GDM1 (cell line): ENCODE measurements at regions not wholly inside any gene's neighbourhood (a gene's known extent, or its start where the extent isn't known, plus 50 kb on each side); places are given as distances from the start of the nearest gene placed in this dataset.

Source experiments
- DNase-seq: peaks from one replicate; lab custom pipeline; 2025; lab: John Stamatoyannopoulos, UW

DNA sequence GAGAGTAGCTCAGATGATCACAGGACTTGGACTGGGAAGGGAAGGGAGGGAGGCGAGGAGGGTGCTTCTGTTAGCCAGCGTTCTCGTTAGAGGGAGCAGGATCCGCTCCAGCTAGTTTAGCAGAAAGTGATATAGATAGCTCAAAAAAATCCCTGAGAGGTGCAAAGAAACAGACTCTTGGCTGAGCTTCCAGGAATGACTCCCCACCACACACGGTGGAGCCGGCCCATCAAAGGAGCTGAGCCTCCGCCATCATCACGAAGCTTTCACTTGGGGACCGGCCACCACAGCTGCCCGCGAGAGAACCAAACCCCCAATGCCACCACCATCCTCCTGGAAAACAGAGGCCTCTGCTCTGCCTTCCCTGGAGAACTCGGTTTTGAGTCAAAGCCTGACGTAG, 124.6 kb upstream of the BCL2L14 start:
- DNase-seq, result no peak

GRCh38 chr12:11947213-11947612, 123.5 kb upstream of the BCL2L14 start:
- no peak for DNase-seq

- DNase-seq, result no peak
These were observed 120.9 kb upstream of the BCL2L14 start for GRCh38 chr12:11949738-11950411.

- no peak for DNase-seq
These were observed 119.5 kb upstream of the BCL2L14 start for GRCh38 chr12:11951209-11951608.

GRCh38 chr12:11953523-11953922, 117.2 kb upstream of the BCL2L14 start:
- no peak for DNase-seq

DNA sequence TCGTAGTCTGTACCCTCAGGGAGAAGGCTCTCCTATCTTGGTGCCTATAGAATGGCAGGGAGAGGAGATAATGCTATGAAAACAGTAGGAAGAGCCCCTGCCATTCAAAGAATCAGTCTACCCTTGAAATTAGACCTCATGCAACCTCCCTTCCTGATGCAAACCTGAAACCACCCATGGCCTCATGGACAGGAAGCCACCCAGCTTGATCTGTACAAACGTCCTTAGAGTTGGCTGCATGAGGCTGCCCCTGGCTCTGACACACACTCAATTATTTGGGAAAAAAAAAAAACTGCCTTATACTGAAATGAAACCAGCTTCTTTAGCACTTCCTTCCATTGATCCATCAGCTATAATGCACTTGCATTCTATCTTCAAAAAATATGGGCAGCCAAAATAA, 116.6 kb upstream of the BCL2L14 start:
- no peak for DNase-seq

DNA sequence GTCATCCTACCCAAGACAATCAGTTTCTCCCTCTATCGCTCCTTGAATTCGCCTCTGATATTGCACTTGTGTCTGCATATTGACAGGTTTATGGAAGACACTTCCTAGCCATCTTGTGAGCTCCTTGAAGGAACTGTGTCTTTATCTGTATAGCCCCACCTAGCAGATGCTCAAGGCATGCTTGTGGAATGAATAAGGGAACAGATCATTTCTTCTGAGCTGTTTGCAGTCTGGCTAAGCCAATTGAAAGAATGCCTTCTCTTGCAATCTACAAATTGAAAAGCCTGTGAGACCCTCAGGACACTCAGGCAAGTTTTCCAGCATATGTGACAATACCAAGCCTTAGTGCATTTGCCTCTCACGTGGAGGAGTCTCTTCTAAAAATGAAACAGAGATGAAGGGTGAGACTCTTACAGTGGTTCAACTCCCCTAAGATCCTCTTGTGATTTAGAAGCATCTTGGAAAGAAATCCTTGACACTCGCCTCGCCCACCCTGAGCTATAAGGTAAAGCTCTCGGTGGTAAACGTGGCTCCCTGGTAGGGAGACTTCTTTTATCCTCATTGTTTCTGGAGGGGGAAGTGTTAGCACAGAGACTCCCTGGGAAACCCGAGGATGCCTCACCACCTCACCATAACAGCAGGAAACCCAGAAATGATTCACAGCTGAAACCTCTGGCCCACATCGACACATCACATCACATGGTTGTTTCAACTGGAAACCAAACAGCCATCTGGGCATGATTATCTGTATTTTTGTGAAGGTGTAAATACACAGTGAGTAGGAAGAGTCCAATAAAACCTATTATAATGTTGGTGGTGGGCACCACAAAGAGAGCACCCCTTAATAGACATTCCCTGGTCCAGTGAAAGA, 112.3 kb upstream of the BCL2L14 start:
- DNase-seq, result peak; percentile 36

DNA sequence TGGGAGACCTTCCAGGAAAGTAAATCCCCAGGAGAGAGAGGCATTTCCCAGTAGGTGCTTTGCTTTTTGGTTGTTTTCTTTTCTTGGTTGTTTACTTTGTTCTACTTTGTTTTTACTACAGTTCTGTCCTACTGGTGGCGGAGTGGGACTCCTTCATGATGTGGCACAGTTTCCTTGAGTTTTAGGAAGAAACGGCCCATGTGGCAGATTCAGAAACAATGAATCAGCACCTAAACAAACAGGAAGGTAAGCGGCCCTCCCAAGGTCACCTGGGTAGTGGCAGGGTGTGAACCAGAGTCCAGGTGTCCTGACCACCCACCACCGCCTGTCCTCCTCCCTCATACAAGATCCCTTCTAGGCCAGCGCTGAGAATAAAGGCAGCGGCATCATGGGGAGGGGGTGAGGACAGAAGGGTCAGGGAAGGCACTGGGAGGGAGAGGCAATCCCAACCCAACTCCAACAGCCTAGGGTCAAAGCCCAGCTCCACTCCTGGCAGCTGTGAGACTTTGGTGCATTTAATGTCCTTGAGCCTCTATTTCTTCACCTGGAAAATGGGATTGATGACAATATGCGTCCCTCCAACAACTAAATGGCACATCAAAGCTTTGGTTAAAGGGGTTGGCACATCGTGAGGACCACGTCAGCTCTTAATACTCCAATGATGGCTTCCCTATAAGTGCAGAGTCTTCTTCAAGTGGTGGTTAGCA, 111.5 kb upstream of the BCL2L14 start:
- DNase-seq, result no peak

DNA sequence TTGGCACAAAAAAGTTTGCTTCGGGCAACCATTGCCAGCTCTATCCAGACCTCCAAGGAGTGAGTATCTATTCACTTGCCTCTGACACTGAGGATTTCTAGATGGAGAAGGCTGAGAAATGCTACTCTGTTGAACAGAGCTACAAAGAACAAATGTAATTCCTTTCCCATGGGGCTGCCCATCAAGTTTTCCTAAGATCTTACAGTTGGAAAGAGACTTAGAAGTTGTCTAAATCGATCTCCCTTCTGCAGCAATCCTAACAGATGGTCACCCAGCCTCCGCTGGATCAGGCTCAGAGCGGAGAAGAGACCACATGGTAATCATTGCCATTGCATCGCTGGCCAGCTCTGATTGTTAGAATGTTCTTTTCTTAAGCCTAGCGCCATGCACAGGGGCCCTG, 110.1 kb upstream of the BCL2L14 start:
- DNase-seq, result no peak

DNA sequence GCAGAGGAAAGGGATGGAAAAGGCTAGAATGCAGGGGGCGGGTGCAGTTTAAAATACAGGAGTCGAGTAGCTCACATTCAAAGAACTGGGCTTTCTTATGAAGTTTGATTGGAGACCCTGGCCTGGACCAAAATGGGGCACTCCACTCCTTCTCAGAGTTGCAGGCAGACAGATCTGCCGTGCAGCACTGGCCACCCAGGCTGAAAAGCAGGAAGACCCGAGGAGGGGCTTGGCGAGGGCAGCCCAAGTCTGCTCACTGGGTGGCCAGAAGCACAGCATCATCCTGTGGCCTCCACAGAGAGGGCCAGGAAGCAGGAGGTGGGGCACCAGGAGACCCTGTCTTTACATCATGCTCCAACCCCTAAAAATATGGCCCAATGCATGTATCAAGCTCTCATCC, 109.1 kb upstream of the BCL2L14 start:
- no peak for DNase-seq

DNA sequence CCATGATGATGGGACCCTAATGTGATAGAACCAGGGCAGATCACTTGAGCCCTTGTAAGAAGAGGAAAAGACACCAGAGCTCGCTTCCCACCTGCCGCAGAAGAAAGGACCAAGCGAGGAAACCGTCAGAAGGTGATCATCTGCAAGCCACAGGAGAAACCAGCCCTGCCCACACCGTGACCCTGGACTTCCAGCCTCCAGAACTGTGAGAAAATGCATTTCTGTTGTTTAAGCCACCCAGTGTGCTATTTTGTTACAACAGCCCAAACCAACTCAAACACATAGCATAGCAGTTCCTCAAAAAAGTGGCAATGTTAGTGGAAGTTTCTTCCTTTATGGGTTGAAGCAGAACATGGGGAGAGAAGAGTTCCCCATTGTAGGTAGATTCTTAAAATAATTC, 107.9 kb upstream of the BCL2L14 start:
- peak; percentile 5 for DNase-seq

DNA sequence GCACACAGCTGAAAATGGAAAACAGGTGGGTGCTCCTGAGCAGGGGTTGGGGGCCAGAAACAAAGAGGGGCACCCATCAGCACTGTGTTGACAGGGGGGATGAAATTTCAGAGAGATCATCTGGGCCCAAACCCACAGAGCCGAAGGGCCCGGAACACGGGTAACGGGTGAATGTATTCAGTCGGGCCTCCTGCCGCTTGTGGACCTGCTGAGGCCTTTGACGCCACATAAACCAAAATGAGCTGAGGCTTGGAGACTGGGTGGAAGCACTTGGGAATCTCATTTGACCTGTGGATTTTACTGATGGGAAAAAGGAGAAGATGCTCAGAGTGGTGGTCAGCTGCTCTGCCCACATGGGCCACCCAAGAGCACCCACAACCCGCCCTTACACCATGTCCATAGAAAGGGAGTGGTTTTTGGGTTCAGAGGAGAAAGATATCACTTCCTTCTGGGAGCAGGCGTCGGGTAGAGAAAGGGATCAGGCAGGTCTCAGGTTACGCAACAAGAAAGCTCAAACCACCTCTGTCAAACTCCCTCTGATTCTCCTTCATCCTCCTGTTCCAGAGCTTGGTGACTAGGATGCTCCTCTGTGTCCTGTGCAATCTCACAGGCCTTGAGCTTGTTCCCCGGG, 106.8 kb upstream of the BCL2L14 start:
- no peak for DNase-seq

GRCh38 chr12:11965258-11965910, 105.4 kb upstream of the BCL2L14 start:
- DNase-seq, result no peak

- no peak for DNase-seq
These were observed 103.2 kb upstream of the BCL2L14 start for GRCh38 chr12:11967376-11968047.

GRCh38 chr12:11968048-11968383, 102.7 kb upstream of the BCL2L14 start:
- no peak for DNase-seq

DNA sequence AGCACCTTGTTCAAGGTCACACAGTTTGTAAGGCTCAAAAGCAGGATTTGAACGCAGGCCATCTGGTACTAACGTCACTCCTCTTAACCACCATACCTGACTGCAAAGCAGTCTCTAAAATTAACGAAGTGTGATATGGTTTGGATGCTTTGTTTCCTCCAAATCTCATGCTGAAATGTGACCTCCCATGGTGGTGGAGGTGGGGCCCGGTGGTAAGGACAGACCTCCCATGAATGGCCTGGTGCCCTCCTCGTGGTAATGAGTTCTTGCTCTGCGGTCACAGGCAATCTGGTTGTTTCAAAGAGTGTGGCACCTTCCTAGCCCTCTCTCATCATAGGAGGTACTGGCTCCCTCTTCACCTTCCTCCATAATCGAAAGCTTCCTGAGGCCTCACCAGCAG, 102.2 kb upstream of the BCL2L14 start:
- DNase-seq, result no peak

DNA sequence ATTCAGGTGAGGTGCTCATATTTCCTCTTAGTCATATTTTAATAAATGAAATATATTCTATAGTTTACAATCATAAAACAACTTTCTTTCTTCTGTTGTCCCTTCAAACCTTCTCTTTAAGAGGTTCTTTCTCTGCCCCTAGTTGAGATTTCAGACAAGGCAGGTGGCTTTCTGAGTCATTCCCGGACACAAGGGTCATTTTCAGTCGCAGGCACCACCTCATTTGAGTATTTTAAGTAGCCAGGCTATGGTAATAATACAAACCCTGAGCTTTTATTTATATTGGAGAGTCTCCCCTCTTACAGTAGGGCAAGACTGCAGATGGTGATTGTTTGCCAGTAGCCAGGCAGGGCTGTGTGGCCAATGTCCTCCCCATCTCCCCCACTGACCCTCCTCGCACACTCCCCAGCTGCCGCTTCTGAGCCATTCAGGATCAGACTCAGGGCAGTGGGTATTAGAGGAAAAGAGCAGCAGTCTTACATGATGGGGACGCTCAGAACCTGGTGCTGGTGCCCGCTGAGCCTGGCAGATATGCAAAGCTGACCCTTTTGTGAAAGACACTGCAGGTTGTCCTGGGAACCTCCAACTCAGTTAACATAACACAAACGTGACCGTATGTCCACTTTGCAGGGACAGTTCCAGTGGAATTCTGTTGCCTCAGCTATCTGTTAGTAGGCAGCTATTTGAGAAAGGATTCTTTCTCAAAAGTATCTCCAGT, 101.1 kb upstream of the BCL2L14 start:
- no peak for DNase-seq

DNA sequence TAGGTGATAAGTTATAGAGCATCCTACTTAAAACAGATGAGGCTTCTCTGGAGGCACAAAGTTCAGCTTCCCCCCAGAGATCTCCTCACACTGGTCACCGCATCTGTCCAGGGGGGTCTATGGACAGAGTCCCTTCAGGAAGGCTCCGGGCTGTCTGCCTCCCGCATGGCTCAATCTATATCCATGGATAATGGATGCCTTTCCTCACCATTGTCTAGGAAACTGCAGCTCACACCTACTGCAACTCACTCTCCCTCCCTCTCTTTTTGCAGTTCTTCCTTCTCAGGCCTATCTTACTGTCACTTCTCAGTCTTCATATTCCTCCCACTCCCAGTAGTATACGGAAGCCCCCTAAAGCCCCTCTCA, 100.6 kb upstream of the BCL2L14 start:
- no peak for DNase-seq

- no peak for DNase-seq
These were observed 97.3 kb upstream of the BCL2L14 start for GRCh38 chr12:11973396-11973795.

DNA sequence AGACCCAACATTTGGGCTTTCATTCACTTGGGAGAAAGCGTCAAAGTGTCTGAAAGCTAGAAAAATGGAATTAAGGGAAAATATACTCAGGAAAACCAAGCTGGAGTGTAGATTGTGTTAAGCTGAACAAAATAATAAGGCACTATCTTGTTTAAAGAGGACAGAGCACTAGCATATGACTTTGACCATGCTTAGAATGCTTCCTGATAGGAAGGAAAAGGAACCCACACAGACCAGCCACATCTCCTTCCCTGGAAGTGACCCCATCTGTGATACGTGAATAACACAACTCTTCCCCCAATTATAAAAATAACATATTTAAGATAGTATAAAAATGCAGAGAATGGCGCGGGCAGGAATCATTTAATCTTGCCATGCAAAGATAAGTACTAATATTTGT, 94.7 kb upstream of the BCL2L14 start:
- DNase-seq, result no peak
